DOHH2 (cell line): ENCODE measurements at regions not wholly inside any gene's neighbourhood (a gene's known extent, or its start where the extent isn't known, plus 50 kb on each side); places are given as distances from the start of the nearest gene placed in this dataset.

ENCODE experiments used
- CTCF ChIP-seq: fragments of 200-600 bp; sonication (generic); IDR thresholded peaks from one replicate; pipeline ENCODE4 v1.5.1; 2014; ENCODE audit warnings: antibody characterized with exemption, mild to moderate bottlenecking, low read depth, low read length; ENCODE audit not compliant: poor library complexity, severe bottlenecking
- EZH2phosphoT487 ChIP-seq: fragments of 200-600 bp; sonication (generic); IDR thresholded peaks from 2 replicates; pipeline ENCODE4 v1.6.1; 2017; ENCODE audit warnings: borderline replicate concordance, mild to moderate bottlenecking, antibody characterized with exemption, low read length, moderate library complexity, mixed read lengths

GRCh38 chr2:120907822-120908221, 172.2 kb downstream of the GLI2 start:
- TF ChIP-seq CTCF (no peak), EZH2phosphoT487 (no peak)
